Vagina (tissue), 2 donors: ENCODE measurements at regions not wholly inside any gene's neighbourhood (a gene's known extent, or its start where the extent isn't known, plus 50 kb on each side); places are given as distances from the start of the nearest gene placed in this dataset.

Experiments
- POLR2A ChIP-seq, 2 donors: fragments of 450-650 bp; IDR thresholded peaks; one replicate each; pipeline ENCODE4 v1.6.1; 2017; ENCODE audit warnings: antibody characterized with exemption in 2 of 2, mild to moderate bottlenecking in 2 of 2, moderate library complexity in 2 of 2
- POLR2AphosphoS5 ChIP-seq, 2 donors: sonication (generic); formaldehyde crosslinking; IDR thresholded peaks; one replicate each; pipeline ENCODE4 v1.9.0; 2017; ENCODE audit warnings: antibody characterized with exemption in 2 of 2, mild to moderate bottlenecking in 2 of 2, low read depth in 1 of 2; ENCODE audit not compliant: insufficient read depth in 1 of 2
- TF ChIP-seq, protein P1 (sequence below), 3 experiments: fragments of 450-650 bp in 2 of 3; fragments of 200-600 bp in 1 of 3; sonication (generic) in 1 of 3; IDR thresholded peaks; one replicate each; pipeline ENCODE4 v1.5.1; 2017 to 2019; ENCODE audit warnings: antibody characterized with exemption in 3 of 3, mild to moderate bottlenecking in 2 of 3, moderate library complexity in 2 of 3

DNA sequence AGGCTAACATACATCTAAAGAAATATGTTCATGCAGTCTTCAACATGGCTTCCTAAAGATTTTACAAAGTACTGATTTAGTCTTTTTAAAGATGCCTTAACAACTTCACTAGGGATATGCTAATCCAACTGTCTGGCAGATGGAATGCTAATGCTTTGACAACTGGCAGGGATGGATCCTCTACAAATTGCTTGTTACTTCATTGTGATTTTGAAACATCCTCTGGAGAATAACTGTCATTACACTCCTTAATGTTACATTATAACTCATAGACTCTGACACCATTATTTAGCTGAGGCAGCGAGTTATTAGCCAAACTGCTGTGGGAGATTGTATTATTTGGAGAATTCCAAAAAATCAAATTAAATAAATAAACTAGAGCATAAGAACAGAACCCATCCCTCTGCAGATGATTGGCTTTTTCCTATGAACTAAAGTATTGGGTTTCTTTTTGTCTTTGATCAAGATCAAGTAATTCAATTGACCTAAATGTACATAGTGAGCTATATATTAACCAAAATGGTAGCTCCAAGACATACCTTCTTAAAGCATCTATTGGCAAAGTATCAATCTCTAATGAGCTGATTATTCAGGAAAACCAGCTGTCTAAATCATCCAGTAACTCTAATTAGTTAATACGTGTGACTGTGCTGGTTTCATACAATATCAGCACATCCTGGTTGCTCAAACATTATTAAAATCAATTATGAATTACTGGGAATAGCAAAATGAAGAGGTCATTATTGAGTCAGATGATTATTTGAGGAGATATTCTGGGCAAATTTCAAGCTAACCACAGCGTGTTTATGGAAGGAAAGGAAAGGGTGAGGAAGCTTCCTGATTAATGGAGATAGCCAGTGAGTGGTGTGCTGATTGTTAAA, 321.3 kb upstream of the TFPI start:
- no peak for TF ChIP-seq POLR2AphosphoS5 (IDR thresholded peaks at IDR 0.05; ENCODE audit: insufficient read depth in 1 of 2, low read depth in 1 of 2)
- TF ChIP-seq, protein P1, sequence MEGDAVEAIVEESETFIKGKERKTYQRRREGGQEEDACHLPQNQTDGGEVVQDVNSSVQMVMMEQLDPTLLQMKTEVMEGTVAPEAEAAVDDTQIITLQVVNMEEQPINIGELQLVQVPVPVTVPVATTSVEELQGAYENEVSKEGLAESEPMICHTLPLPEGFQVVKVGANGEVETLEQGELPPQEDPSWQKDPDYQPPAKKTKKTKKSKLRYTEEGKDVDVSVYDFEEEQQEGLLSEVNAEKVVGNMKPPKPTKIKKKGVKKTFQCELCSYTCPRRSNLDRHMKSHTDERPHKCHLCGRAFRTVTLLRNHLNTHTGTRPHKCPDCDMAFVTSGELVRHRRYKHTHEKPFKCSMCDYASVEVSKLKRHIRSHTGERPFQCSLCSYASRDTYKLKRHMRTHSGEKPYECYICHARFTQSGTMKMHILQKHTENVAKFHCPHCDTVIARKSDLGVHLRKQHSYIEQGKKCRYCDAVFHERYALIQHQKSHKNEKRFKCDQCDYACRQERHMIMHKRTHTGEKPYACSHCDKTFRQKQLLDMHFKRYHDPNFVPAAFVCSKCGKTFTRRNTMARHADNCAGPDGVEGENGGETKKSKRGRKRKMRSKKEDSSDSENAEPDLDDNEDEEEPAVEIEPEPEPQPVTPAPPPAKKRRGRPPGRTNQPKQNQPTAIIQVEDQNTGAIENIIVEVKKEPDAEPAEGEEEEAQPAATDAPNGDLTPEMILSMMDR (IDR thresholded peaks at IDR 0.05) = no peak
- no peak for TF ChIP-seq POLR2A (IDR thresholded peaks at IDR 0.05)
